Heart left ventricle (tissue), 16 donors: ENCODE measurements at regions not wholly inside any gene's neighbourhood (a gene's known extent, or its start where the extent isn't known, plus 50 kb on each side); places are given as distances from the start of the nearest gene placed in this dataset.

Experiments
- ATAC-seq, 4 donors: fragments of 200-7000 bp; cut with Tn5 transposase; one replicate each; pipeline ENCODE4 v1.9.1; 2020 to 2022; ENCODE audit warnings: moderate library complexity in 4 of 4, mild to moderate bottlenecking in 3 of 4, moderate number of reproducible peaks in 1 of 4
- DNase-seq, 5 donors: peaks; one replicate each; pipeline ENCODE4 v3.0.0-alpha.2; 2020
- H3K27ac ChIP-seq, 12 donors: fragments of 200-600 bp; sonication (generic) in 4 of 12; one replicate each; pipeline versions ENCODE4 v1.5.0 to v1.8.0; 2016 to 2022; ENCODE audit warnings: mild to moderate bottlenecking in 2 of 12
- H3K27me3 ChIP-seq, 9 donors: fragments of 200-600 bp; sonication (generic) in 2 of 9; one replicate each; pipeline versions ENCODE4 v1.5.1 to v1.8.0; 2016 to 2022; ENCODE audit warnings: mild to moderate bottlenecking in 3 of 9
- H3K36me3 ChIP-seq, 9 donors: fragments of 200-600 bp; sonication (generic) in 2 of 9; one replicate each; pipeline versions ENCODE4 v1.5.0 to v1.8.0; 2018 to 2022; ENCODE audit warnings: mild to moderate bottlenecking in 2 of 9
- H3K4me1 ChIP-seq, 12 donors: fragments of 200-600 bp; sonication (generic) in 4 of 12; one replicate each; pipeline versions ENCODE4 v1.5.0 to v1.8.0; 2016 to 2022; ENCODE audit warnings: mild to moderate bottlenecking in 3 of 12
- H3K4me3 ChIP-seq, 12 donors: fragments of 200-600 bp; sonication (generic) in 4 of 12; one replicate each; pipeline versions ENCODE4 v1.5.0 to v1.8.0; 2017 to 2022; ENCODE audit warnings: mild to moderate bottlenecking in 9 of 12, moderate library complexity in 4 of 12
- H3K9me3 ChIP-seq, 12 donors: fragments of 200-600 bp; sonication (generic) in 4 of 12; one replicate each; pipeline versions ENCODE4 v1.5.0 to v1.8.0; 2016 to 2022; ENCODE audit warnings: mild to moderate bottlenecking in 1 of 12
- POLR2A ChIP-seq, 2 donors: fragments of 450-650 bp; IDR thresholded peaks; one replicate each; pipeline ENCODE4 v1.6.1; 2017; ENCODE audit warnings: antibody characterized with exemption in 2 of 2, mild to moderate bottlenecking in 2 of 2, moderate library complexity in 2 of 2
- WGBS, 4 donors: extraction: QIAGEN DNeasy Blood & Tissue Kit in 2 of 4; methylation state at CpG; one replicate each; pipeline versions ENCODE4 v1.1.5 to v1.1.7; 2013 to 2018; 5-methylcytosine and 5-hydroxymethylcytosine counted together
- intact Hi-C, 10 donors: fragments of 100-400 bp; cut with DNase I; formaldehyde crosslinking; loops; one replicate each; pipeline versions ENCODE4 v1.11.1 to v1.14.2; 2022
- TF ChIP-seq, protein P1 (sequence below), 12 donors: fragments of 200-600 bp; sonication (generic) in 4 of 12; IDR thresholded peaks; one replicate each; pipeline versions ENCODE4 v1.5.0 to v1.8.0; 2018 to 2022; ENCODE audit warnings: antibody characterized with exemption in 12 of 12, mild to moderate bottlenecking in 5 of 12
- donor health status: ischemic (EF 13 %, LVEDD 7.1; RV severe dilation, severe dysfunction).
- donor health status: healthy with polysubstance abuse.
- donor health status: DM: no; HTN: yes; CAD: no.
- donor health status: DM: no; HTN: no; CAD: no.
- donor health status: ischemic (EF 25% LVEDD 6.9; RV normal size, moderate dysfunction).
- donor health status: ischemic (EF 25% LVEDD 5.7; RV mildly dilated, moderate dysfunction).
- donor health status: healthy.
- donor health status: DM: yes; HTN: yes; CAD: no.
- donor health status: ischemic (EF 35%, LVEDD 5.7; RV mildly dilated, moderate dysfunction).
- donor health status: nonischemic (EF 11% LVEDD 7.7; RV severe dilation, severe dysfunction).
- donor health status: DM: yes; HTN: yes; CAD: no.
- donor health status: PGD.
- donor health status: ischemic (EF 29% LVEDD 5.4; RV normal size, mild dysfunction).
- donor health status: nonischemic (EF 23%, LVEDD 6.1; RV moderate dilation, normal function).

GRCh38 chr13:95406176-95406575 lies 104.9 kb upstream of the ABCC4 start:
- Histone ChIP-seq H3K27ac (no peak overlapping the region), H3K9me3 (no peaks in the 10 kb centered on the region), H3K27me3 (peaks cover 0 to 4% (median 0%) of the 10 kb centered on the region in 9 donors), H3K4me3 (no peak overlapping the region), H3K4me1 (peaks cover 0 to 8% (median 5%) of the 10 kb centered on the region in 12 donors), H3K36me3 (no peaks in the 10 kb centered on the region)
- TF ChIP-seq, protein P1, sequence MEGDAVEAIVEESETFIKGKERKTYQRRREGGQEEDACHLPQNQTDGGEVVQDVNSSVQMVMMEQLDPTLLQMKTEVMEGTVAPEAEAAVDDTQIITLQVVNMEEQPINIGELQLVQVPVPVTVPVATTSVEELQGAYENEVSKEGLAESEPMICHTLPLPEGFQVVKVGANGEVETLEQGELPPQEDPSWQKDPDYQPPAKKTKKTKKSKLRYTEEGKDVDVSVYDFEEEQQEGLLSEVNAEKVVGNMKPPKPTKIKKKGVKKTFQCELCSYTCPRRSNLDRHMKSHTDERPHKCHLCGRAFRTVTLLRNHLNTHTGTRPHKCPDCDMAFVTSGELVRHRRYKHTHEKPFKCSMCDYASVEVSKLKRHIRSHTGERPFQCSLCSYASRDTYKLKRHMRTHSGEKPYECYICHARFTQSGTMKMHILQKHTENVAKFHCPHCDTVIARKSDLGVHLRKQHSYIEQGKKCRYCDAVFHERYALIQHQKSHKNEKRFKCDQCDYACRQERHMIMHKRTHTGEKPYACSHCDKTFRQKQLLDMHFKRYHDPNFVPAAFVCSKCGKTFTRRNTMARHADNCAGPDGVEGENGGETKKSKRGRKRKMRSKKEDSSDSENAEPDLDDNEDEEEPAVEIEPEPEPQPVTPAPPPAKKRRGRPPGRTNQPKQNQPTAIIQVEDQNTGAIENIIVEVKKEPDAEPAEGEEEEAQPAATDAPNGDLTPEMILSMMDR (IDR thresholded peaks at IDR 0.05) = no peak
- TF ChIP-seq POLR2A (IDR thresholded peaks at IDR 0.05) = no peak
- ATAC-seq = no peak
- WGBS, 4 donors = 53 to 60% (median 58%) methylated on average over 3 of the region's 3 CpGs
- DNase-seq = no peak
- intact Hi-C loops = loop anchor here in 4 of 10 donors (5.0 to 10.0 kb wide), 3 partner anchors 71 to 731 kb away; no protein-coding TSS in a partner anchor

DNA sequence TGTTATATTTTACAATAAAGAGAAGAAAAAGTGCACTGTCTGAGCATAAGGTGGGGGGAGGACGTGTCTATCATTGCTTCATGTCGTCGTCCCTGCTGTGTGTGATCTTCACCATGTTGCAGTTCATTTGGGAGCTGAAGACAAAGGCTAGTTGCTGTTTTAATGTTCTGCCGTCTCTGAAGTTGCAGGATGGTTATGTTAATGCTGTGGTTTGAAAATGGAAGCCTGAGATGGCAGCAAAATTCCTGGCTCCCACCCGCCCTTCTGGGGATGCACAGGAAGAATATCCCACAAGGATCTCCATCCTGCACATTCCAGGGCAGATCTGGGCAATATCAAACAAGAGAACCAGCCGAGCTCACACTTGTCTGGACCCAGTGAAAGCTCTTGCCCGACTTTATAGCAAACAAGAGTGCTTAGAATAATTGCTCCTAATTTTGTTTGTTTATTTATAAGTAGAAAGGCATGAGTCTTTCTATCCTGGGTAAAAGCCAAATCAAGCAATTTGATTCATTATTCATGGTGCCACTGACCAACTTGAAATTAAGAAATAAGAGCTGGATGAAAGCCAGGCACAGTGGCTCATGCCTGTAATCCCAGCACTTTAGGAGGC lies 110.3 kb upstream of the ABCC4 start:
- WGBS, 4 donors = 45 to 49% (median 48%) methylated on average over 7 of the region's 7 CpGs
- intact Hi-C loops = no loop called here

DNA sequence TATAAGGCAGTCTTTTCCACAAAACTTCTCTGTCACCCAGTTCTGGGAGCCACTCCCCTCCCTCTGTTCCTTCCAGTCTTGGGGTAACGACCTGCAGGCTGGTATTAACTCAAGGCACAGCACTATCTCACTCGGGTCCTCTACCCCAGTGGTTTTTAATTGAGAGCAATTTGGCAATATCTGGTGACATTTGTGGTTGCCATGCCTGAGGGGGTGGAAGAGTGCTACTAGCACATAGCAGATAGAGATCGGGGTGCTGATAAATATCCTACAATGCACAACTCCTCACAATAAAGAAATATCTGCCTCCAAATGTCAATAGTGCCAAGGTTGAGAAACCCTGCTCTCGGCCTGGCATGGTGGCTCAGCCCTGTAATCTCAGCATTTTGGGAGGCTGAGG lies 117.7 kb upstream of the ABCC4 start:
- H3K4me1 ChIP-seq = no peaks in the 10 kb centered on the region
- ATAC-seq (no peak), DNase-seq (no peak)
- no peak overlapping the region for H3K4me3 ChIP-seq
- H3K36me3 ChIP-seq = no peaks in the 10 kb centered on the region
- TF ChIP-seq, protein P1 (IDR thresholded peaks at IDR 0.05) = no peak
- TF ChIP-seq POLR2A (IDR thresholded peaks at IDR 0.05) = no peak
- intact Hi-C loops = no loop called here
- WGBS, 4 donors = 56 to 70% (median 62%) methylated on average over 4 of the region's 4 CpGs
- H3K27ac ChIP-seq = no peak overlapping the region
- peaks cover 0 to 4% (median 0%) of the 10 kb centered on the region in 12 donors for H3K9me3 ChIP-seq
- peaks cover 0 to 6% (median 0%) of the 10 kb centered on the region in 9 donors for H3K27me3 ChIP-seq

More for the DNA sequence above, 110.3 kb upstream of the ABCC4 start:
- Histone ChIP-seq H3K36me3 (no peaks in the 10 kb centered on the region), H3K9me3 (peaks cover 0 to 4% (median 0%) of the 10 kb centered on the region in 12 donors), H3K4me3 (no peak overlapping the region), H3K4me1 (no peaks in the 10 kb centered on the region), H3K27ac (no peak overlapping the region), H3K27me3 (no peaks in the 10 kb centered on the region)
- DNase-seq (no peak), ATAC-seq (no peak)
- TF ChIP-seq POLR2A (IDR thresholded peaks at IDR 0.05) = no peak
- TF ChIP-seq, protein P1 (IDR thresholded peaks at IDR 0.05) = no peak

DNA sequence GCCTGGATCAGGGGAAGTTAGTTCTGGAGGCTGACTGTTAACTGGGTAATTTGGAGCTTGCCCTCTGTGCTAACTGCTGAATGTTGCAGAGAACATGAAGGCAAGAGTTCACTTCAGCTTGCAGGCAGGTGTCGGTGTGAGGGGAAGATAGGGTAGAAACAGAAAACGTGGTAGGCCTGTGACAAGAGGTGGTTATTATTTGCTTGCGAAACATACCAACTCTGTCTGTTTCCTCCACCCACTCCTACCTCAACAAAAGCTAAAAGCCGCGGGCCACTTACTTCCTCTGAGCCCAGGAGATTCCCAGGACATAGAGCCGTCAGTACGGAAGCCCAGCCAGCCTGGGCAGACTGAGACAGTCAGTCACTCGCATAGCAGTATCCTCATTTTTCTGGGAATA lies 119.2 kb upstream of the ABCC4 start:
- no peak overlapping the region for H3K27ac ChIP-seq
- intact Hi-C loops = no loop called here
- peaks cover 0 to 1% (median 0%) of the 10 kb centered on the region in 12 donors for H3K9me3 ChIP-seq
- peaks cover 0 to 6% (median 0%) of the 10 kb centered on the region in 9 donors for H3K27me3 ChIP-seq
- ATAC-seq = no peak
- no peak for DNase-seq
- H3K4me1 ChIP-seq = no peaks in the 10 kb centered on the region
- TF ChIP-seq POLR2A (IDR thresholded peaks at IDR 0.05) = no peak
- TF ChIP-seq, protein P1 (IDR thresholded peaks at IDR 0.05) = no peak
- no peaks in the 10 kb centered on the region for H3K36me3 ChIP-seq
- H3K4me3 ChIP-seq = no peak overlapping the region
- WGBS, 4 donors = 30 to 49% (median 44%) methylated on average over 8 of the region's 8 CpGs
